ENCODE measurements at regions not wholly inside any gene's neighbourhood (a gene's known extent, or its start where the extent isn't known, plus 50 kb on each side); places are given as distances from the start of the nearest gene placed in this dataset.

- no peaks in the 10 kb centered on the region for H3K36me3 ChIP-seq (ENCODE audit: control insufficient read depth, insufficient read depth, low read length)
- H3K4me1 ChIP-seq (ENCODE audit: control insufficient read depth, insufficient read depth, low read length), result no peaks in the 10 kb centered on the region
- H3K27ac ChIP-seq (ENCODE audit: low read depth, low read length), result no peak overlapping the region
- H3K9ac ChIP-seq (ENCODE audit: low read length), result no peak overlapping the region
- no peak overlapping the region for H3K4me3 ChIP-seq (ENCODE audit: low read depth, low read length)
- peaks cover 3% of the 10 kb centered on the region; the same call in 1 of the 2 replicates for H3K9me3 ChIP-seq (ENCODE audit: control insufficient read depth, insufficient read depth, low read depth, low read length)
- H3K27me3 ChIP-seq (ENCODE audit: control insufficient read depth, insufficient read depth, low read length), result no peaks in the 10 kb centered on the region
These were observed 451.5 kb upstream of the CHST9 start for GRCh38 chr18:27636576-27637085.

GRCh38 chr18:27632706-27633105, 447.6 kb upstream of the CHST9 start:
- Histone ChIP-seq H3K9ac (ENCODE audit: low read length) (no peak overlapping the region), H3K9me3 (ENCODE audit: control insufficient read depth, insufficient read depth, low read depth, low read length) (no peaks in the 10 kb centered on the region), H3K36me3 (ENCODE audit: control insufficient read depth, insufficient read depth, low read length) (no peaks in the 10 kb centered on the region), H3K27me3 (ENCODE audit: control insufficient read depth, insufficient read depth, low read length) (no peaks in the 10 kb centered on the region), H3K4me3 (ENCODE audit: low read depth, low read length) (no peak overlapping the region), H3K27ac (ENCODE audit: low read depth, low read length) (no peak overlapping the region), H3K4me1 (ENCODE audit: control insufficient read depth, insufficient read depth, low read length) (no peaks in the 10 kb centered on the region)

- H3K9ac ChIP-seq (ENCODE audit: low read length), result no peak overlapping the region
- H3K27me3 ChIP-seq (ENCODE audit: control insufficient read depth, insufficient read depth, low read length), result no peaks in the 10 kb centered on the region
- H3K4me3 ChIP-seq (ENCODE audit: low read depth, low read length), result no peak overlapping the region
- no peaks in the 10 kb centered on the region for H3K36me3 ChIP-seq (ENCODE audit: control insufficient read depth, insufficient read depth, low read length)
- no peak overlapping the region for H3K27ac ChIP-seq (ENCODE audit: low read depth, low read length)
- H3K9me3 ChIP-seq (ENCODE audit: control insufficient read depth, insufficient read depth, low read depth, low read length), result no peaks in the 10 kb centered on the region
- no peaks in the 10 kb centered on the region for H3K4me1 ChIP-seq (ENCODE audit: control insufficient read depth, insufficient read depth, low read length)
These were observed 442.8 kb upstream of the CHST9 start for GRCh38 chr18:27627927-27628326.

- H3K9ac ChIP-seq (ENCODE audit: low read length), result no peak overlapping the region
- H3K27me3 ChIP-seq (ENCODE audit: control insufficient read depth, insufficient read depth, low read length), result no peaks in the 10 kb centered on the region
- no peak overlapping the region for H3K27ac ChIP-seq (ENCODE audit: low read depth, low read length)
- H3K4me3 ChIP-seq (ENCODE audit: low read depth, low read length), result no peak overlapping the region
- no peaks in the 10 kb centered on the region for H3K9me3 ChIP-seq (ENCODE audit: control insufficient read depth, insufficient read depth, low read depth, low read length)
- H3K4me1 ChIP-seq (ENCODE audit: control insufficient read depth, insufficient read depth, low read length), result no peaks in the 10 kb centered on the region
- H3K36me3 ChIP-seq (ENCODE audit: control insufficient read depth, insufficient read depth, low read length), result no peaks in the 10 kb centered on the region
These were observed 436.3 kb upstream of the CHST9 start for GRCh38 chr18:27621236-27621890.

GRCh38 chr18:27619906-27620305, 434.8 kb upstream of the CHST9 start:
- H3K27me3 ChIP-seq (ENCODE audit: control insufficient read depth, insufficient read depth, low read length), result no peaks in the 10 kb centered on the region
- H3K36me3 ChIP-seq (ENCODE audit: control insufficient read depth, insufficient read depth, low read length), result no peaks in the 10 kb centered on the region
- H3K9me3 ChIP-seq (ENCODE audit: control insufficient read depth, insufficient read depth, low read depth, low read length), result no peaks in the 10 kb centered on the region
- H3K4me3 ChIP-seq (ENCODE audit: low read depth, low read length), result no peak overlapping the region
- no peak overlapping the region for H3K9ac ChIP-seq (ENCODE audit: low read length)
- H3K27ac ChIP-seq (ENCODE audit: low read depth, low read length), result no peak overlapping the region
- H3K4me1 ChIP-seq (ENCODE audit: control insufficient read depth, insufficient read depth, low read length), result peaks cover 12% of the 10 kb centered on the region

DNA sequence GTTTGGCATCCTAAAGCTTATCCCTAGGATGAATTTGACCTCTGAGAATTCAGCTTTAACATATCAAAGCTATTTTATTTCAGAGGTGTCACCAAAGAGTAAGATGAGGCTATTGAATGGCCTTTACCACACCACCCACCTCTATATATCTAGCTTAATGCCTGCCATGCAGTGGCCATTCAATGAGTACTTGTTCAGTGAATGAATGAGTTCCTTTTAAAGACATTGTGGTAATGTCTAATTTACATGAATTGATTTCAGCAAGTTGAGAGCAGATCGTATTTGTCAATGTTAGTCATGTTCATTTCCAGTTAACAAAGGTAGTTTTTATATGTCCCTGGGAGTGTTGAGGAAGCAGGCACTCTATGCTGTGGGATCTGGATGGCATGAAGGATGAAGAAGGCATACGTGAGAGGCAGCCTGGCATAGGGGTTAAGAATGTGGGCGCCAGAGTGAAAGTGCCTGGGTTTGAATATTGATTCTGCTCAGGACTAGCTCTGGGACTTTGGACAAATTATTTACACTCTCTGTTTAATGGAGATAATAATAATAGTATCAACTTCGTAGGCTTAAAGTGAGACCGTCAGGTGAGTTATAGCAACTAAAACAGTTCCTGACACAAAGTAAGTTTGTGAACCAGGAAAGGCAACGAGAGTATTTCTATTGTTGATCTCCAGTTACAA, 434.1 kb upstream of the CHST9 start:
- Histone ChIP-seq H3K27ac (ENCODE audit: low read depth, low read length) (no peak overlapping the region), H3K4me3 (ENCODE audit: low read depth, low read length) (no peak overlapping the region), H3K4me1 (ENCODE audit: control insufficient read depth, insufficient read depth, low read length) (peaks cover 15% of the 10 kb centered on the region), H3K36me3 (ENCODE audit: control insufficient read depth, insufficient read depth, low read length) (no peaks in the 10 kb centered on the region), H3K9me3 (ENCODE audit: control insufficient read depth, insufficient read depth, low read depth, low read length) (no peaks in the 10 kb centered on the region), H3K27me3 (ENCODE audit: control insufficient read depth, insufficient read depth, low read length) (no peaks in the 10 kb centered on the region), H3K9ac (ENCODE audit: low read length) (no peak overlapping the region)

DNA sequence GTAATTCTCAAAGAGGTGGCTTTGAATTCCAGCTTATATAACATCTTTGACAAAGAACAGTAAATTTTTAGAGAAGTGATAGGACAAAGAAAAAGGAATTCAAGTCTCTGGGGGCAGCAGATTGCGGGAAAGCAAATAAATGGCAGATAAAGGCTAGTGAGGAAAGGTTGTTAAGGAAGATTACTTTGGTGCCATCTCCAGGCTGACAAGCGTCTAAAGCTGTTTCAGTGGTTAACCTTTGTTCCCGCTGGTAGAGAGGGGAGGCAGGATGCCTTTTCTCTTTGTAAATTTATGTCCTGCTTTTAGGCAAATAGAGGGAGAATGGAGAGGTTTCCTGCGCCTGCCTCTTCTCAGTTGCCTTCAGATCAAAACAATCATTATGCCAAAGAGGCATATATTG, 431.2 kb upstream of the CHST9 start:
- no peak overlapping the region for H3K4me3 ChIP-seq (ENCODE audit: low read depth, low read length)

DNA sequence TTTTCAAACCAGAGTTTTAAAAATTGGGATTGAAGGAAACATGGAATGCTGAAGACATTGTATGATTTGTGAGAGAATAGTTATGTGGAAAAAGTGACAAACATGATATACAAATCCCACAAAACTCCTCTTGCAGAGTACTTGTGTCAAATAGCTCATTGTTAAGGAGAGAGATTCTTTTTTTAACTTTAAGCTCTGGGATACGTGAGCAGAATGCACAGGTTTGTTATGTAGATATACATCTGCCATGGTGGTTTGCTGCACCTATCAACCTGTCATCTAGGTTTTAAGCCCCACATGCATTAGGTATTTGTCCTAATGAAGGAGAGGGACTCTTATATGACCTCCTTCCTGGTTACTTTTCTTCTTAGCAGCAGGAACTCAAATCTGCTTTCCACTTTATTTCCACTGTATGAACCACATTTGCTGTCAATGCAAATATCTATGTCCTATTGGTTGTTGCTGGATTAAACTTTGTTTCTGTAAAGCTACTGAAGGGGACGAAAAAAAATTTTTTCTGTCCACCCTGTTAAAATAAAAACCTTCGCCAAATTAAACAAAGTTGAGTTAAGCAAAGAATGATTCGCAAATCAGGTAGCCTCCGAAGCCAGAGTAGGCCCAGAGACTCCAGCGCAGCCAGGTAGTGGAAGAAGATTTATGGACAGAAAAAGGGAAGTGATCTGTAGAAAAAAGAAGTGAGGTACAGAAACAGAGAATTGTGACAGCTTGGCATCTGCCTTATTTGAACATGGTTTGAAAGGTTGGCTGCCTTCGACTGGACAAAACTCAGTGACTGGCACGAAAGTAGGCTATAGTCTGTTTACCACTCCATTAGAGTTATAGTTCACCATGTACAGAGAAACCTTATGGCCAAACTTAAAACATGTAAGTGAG, 430.1 kb upstream of the CHST9 start:
- Histone ChIP-seq H3K27me3 (ENCODE audit: control insufficient read depth, insufficient read depth, low read length) (no peaks in the 10 kb centered on the region), H3K4me1 (ENCODE audit: control insufficient read depth, insufficient read depth, low read length) (peaks cover 15% of the 10 kb centered on the region), H3K27ac (ENCODE audit: low read depth, low read length) (no peak overlapping the region), H3K36me3 (ENCODE audit: control insufficient read depth, insufficient read depth, low read length) (no peaks in the 10 kb centered on the region), H3K4me3 (ENCODE audit: low read depth, low read length) (no peak overlapping the region), H3K9me3 (ENCODE audit: control insufficient read depth, insufficient read depth, low read depth, low read length) (no peaks in the 10 kb centered on the region), H3K9ac (ENCODE audit: low read length) (no peak overlapping the region)

More for the DNA sequence above, 431.2 kb upstream of the CHST9 start:
- no peaks in the 10 kb centered on the region for H3K36me3 ChIP-seq (ENCODE audit: control insufficient read depth, insufficient read depth, low read length)
- H3K27ac ChIP-seq (ENCODE audit: low read depth, low read length), result no peak overlapping the region
- peaks cover 15% of the 10 kb centered on the region for H3K4me1 ChIP-seq (ENCODE audit: control insufficient read depth, insufficient read depth, low read length)
- no peak overlapping the region for H3K9ac ChIP-seq (ENCODE audit: low read length)
- H3K27me3 ChIP-seq (ENCODE audit: control insufficient read depth, insufficient read depth, low read length), result no peaks in the 10 kb centered on the region
- H3K9me3 ChIP-seq (ENCODE audit: control insufficient read depth, insufficient read depth, low read depth, low read length), result no peaks in the 10 kb centered on the region

- Histone ChIP-seq H3K27me3 (ENCODE audit: control insufficient read depth, insufficient read depth, low read length) (no peaks in the 10 kb centered on the region), H3K36me3 (ENCODE audit: control insufficient read depth, insufficient read depth, low read length) (no peaks in the 10 kb centered on the region), H3K4me1 (ENCODE audit: control insufficient read depth, insufficient read depth, low read length) (peaks cover 13% of the 10 kb centered on the region), H3K9me3 (ENCODE audit: control insufficient read depth, insufficient read depth, low read depth, low read length) (no peaks in the 10 kb centered on the region), H3K27ac (ENCODE audit: low read depth, low read length) (no peak overlapping the region), H3K4me3 (ENCODE audit: low read depth, low read length) (no peak overlapping the region), H3K9ac (ENCODE audit: low read length) (no peak overlapping the region)
These were observed 424.1 kb upstream of the CHST9 start for GRCh38 chr18:27609221-27609620.

DNA sequence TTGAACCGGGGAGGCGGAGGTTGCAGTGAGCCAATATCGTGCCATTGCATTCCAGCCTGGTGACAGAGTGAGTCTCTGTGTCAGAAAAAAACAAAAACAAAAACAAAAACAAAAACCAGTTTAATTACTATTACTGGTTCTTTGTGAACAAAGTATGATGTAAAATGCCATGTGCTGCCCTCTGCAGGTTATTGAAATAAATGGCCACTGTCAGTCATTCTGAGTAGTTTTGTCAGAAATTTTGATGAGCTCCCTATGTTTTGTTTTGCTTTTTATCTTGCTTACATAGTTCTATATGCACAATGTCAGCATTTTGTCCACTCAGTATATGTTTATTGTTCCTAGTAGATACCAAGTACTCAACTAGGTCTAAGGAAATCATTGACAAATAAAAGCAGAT, 423.6 kb upstream of the CHST9 start:
- Histone ChIP-seq H3K4me3 (ENCODE audit: low read depth, low read length) (no peak overlapping the region), H3K9me3 (ENCODE audit: control insufficient read depth, insufficient read depth, low read depth, low read length) (no peaks in the 10 kb centered on the region), H3K36me3 (ENCODE audit: control insufficient read depth, insufficient read depth, low read length) (no peaks in the 10 kb centered on the region), H3K27me3 (ENCODE audit: control insufficient read depth, insufficient read depth, low read length) (no peaks in the 10 kb centered on the region), H3K9ac (ENCODE audit: low read length) (no peak overlapping the region), H3K27ac (ENCODE audit: low read depth, low read length) (no peak overlapping the region), H3K4me1 (ENCODE audit: control insufficient read depth, insufficient read depth, low read length) (peaks cover 15% of the 10 kb centered on the region)

GRCh38 chr18:27608174-27608573, 423.1 kb upstream of the CHST9 start:
- H3K27ac ChIP-seq (ENCODE audit: low read depth, low read length), result no peak overlapping the region
- peaks cover 15% of the 10 kb centered on the region for H3K4me1 ChIP-seq (ENCODE audit: control insufficient read depth, insufficient read depth, low read length)
- no peaks in the 10 kb centered on the region for H3K27me3 ChIP-seq (ENCODE audit: control insufficient read depth, insufficient read depth, low read length)
- no peaks in the 10 kb centered on the region for H3K36me3 ChIP-seq (ENCODE audit: control insufficient read depth, insufficient read depth, low read length)
- H3K4me3 ChIP-seq (ENCODE audit: low read depth, low read length), result no peak overlapping the region
- no peaks in the 10 kb centered on the region for H3K9me3 ChIP-seq (ENCODE audit: control insufficient read depth, insufficient read depth, low read depth, low read length)
- H3K9ac ChIP-seq (ENCODE audit: low read length), result no peak overlapping the region

Data from HUES6 (cell line).